Pancreas (tissue), 10 donors: ENCODE measurements at regions not wholly inside any gene's neighbourhood (a gene's known extent, or its start where the extent isn't known, plus 50 kb on each side); places are given as distances from the start of the nearest gene placed in this dataset.

Source experiments
- ATAC-seq, 4 donors: fragments of 200-7000 bp; cut with Tn5 transposase; one replicate each; pipeline versions ENCODE4 v1.8.0 to v1.9.1; 2020; ENCODE audit warnings: mild to moderate bottlenecking in 4 of 4, moderate library complexity in 4 of 4
- DNase-seq, 6 donors: peaks; one replicate each; pipeline ENCODE4 v3.0.0-alpha.2; 2020
- FAIRE-seq: peaks from 2 replicates; lab custom pipeline; 2012; peaks lifted over from hg19 to GRCh38; lab: Jason Lieb, UNC
- H3K27ac ChIP-seq, 4 donors: fragments of 200-600 bp; sonication (generic); 1 replicate in 3 of 4; 2 replicates in 1 of 4; pipeline versions ENCODE4 v1.5.0 to v1.8.0; 2020
- H3K27me3 ChIP-seq, 4 donors: fragments of 200-600 bp; one replicate each; pipeline ENCODE4 v1.8.0; 2021
- H3K36me3 ChIP-seq, 3 donors: fragments of 200-600 bp; sonication (generic) in 1 of 3; one replicate each; pipeline versions ENCODE4 v1.5.0 to v1.8.0; 2020 to 2021
- H3K4me1 ChIP-seq, 3 donors: fragments of 200-600 bp; one replicate each; pipeline ENCODE4 v1.8.0; 2021
- H3K4me3 ChIP-seq, 4 donors: fragments of 200-600 bp; sonication (generic) in 2 of 4; one replicate each; pipeline versions ENCODE4 v1.5.0 to v1.8.0; 2020 to 2021
- H3K9me3 ChIP-seq, 4 donors: fragments of 200-600 bp; one replicate each; pipeline ENCODE4 v1.8.0; 2021
- CTCF ChIP-seq, 4 donors: fragments of 200-600 bp; sonication (generic) in 3 of 4; IDR thresholded peaks; one replicate each; pipeline versions ENCODE4 v1.5.0 to v1.8.0; 2021; ENCODE audit warnings: antibody characterized with exemption in 4 of 4
- WGBS, 2 donors: extraction: QIAGEN DNeasy Blood & Tissue Kit; methylation state at CpG; one replicate each; pipeline ENCODE4 v1.1.7; 2013; 5-methylcytosine and 5-hydroxymethylcytosine counted together
- intact Hi-C, 3 donors: fragments of 100-400 bp; cut with DNase I; formaldehyde crosslinking; loops; one replicate each; pipeline versions ENCODE4 v1.11.1 to v1.14.2; 2022
- donor health status: healthy with polysubstance abuse.
- donor health status: DM: no; HTN: no; CAD: no; lungs with moderate emphysema.
- donor health status: DM: no; HTN: no; CAD: no.
- donor health status: control.
- donor health status: control.
- donor health status: Bipolar disorder and iron deficiency.
- donor health status: DM: yes; HTN: yes; CAD: no.
- donor health status: DM: no; HTN: no; CAD: no.
- donor health status: DM: no; HTN: no; CAD: no.
- donor health status: DM: yes; HTN: yes; CAD: no.

- TF ChIP-seq CTCF (IDR thresholded peaks at IDR 0.05), result no peak
- Histone ChIP-seq H3K9me3 (no peaks in the 10 kb centered on the region), H3K4me3 (no peak overlapping the region), H3K27me3 (no peaks in the 10 kb centered on the region), H3K4me1 (no peaks in the 10 kb centered on the region), H3K27ac (no peak overlapping the region), H3K36me3 (no peaks in the 10 kb centered on the region)
- FAIRE-seq (no peak), DNase-seq (no peak), ATAC-seq (no peak)
- intact Hi-C loops, result no loop called here
These were observed 436.8 kb downstream of the PTPRU start for GRCh38 chr1:29673228-29673500.

GRCh38 chr1:29672416-29673227 is 436.3 kb downstream of the PTPRU start:
- no peak overlapping the region for H3K27ac ChIP-seq
- WGBS, 2 donors, result 69 to 86% methylated on average over 10 of the region's 10 CpGs
- H3K4me1 ChIP-seq, result no peaks in the 10 kb centered on the region
- no peak for ATAC-seq
- intact Hi-C loops, result no loop called here
- H3K4me3 ChIP-seq, result no peak overlapping the region
- TF ChIP-seq CTCF (IDR thresholded peaks at IDR 0.05), result no peak
- DNase-seq, result no peak
- H3K36me3 ChIP-seq, result no peaks in the 10 kb centered on the region
- no peaks in the 10 kb centered on the region for H3K9me3 ChIP-seq
- no peaks in the 10 kb centered on the region for H3K27me3 ChIP-seq
- FAIRE-seq, result no peak

GRCh38 chr1:29671446-29672356 is 435.4 kb downstream of the PTPRU start:
- intact Hi-C loops, result no loop called here
- Histone ChIP-seq H3K4me1 (no peaks in the 10 kb centered on the region), H3K9me3 (no peaks in the 10 kb centered on the region), H3K27ac (no peak overlapping the region), H3K36me3 (no peaks in the 10 kb centered on the region), H3K4me3 (no peak overlapping the region), H3K27me3 (no peaks in the 10 kb centered on the region)
- TF ChIP-seq CTCF (IDR thresholded peaks at IDR 0.05), result no peak
- 73 to 83% methylated on average over 14 of the region's 14 CpGs for WGBS, 2 donors
- no peak for DNase-seq
- FAIRE-seq, result no peak
- no peak for ATAC-seq

GRCh38 chr1:29670752-29671151 is 434.4 kb downstream of the PTPRU start:
- WGBS, 2 donors, result 89% methylated on average over 7 of the region's 7 CpGs
- Histone ChIP-seq H3K4me3 (no peak overlapping the region), H3K4me1 (no peaks in the 10 kb centered on the region), H3K27ac (no peak overlapping the region), H3K36me3 (no peaks in the 10 kb centered on the region), H3K27me3 (no peaks in the 10 kb centered on the region), H3K9me3 (no peaks in the 10 kb centered on the region)
- no peak for DNase-seq
- ATAC-seq, result no peak
- FAIRE-seq, result no peak
- intact Hi-C loops, result no loop called here
- no peak for TF ChIP-seq CTCF (IDR thresholded peaks at IDR 0.05)

GRCh38 chr1:29669912-29670311 is 433.6 kb downstream of the PTPRU start:
- no peak overlapping the region for H3K4me3 ChIP-seq
- DNase-seq (no peak), ATAC-seq (no peak), FAIRE-seq (no peak)
- 65 to 67% methylated on average over 3 of the region's 3 CpGs for WGBS, 2 donors
- H3K36me3 ChIP-seq, result no peaks in the 10 kb centered on the region
- H3K9me3 ChIP-seq, result no peaks in the 10 kb centered on the region
- H3K4me1 ChIP-seq, result no peaks in the 10 kb centered on the region
- no peaks in the 10 kb centered on the region for H3K27me3 ChIP-seq
- H3K27ac ChIP-seq, result no peak overlapping the region
- TF ChIP-seq CTCF (IDR thresholded peaks at IDR 0.05), result no peak
- intact Hi-C loops, result no loop called here
